K562 (cell line): ENCODE measurements at regions not wholly inside any gene's neighbourhood (a gene's known extent, or its start where the extent isn't known, plus 50 kb on each side); places are given as distances from the start of the nearest gene placed in this dataset.

Experiments
- ATAC-seq: fragments of 200-7000 bp; cut with Tn5 transposase; 3 replicates; pipeline ENCODE4 v1.9.1; 2020; ENCODE audit warnings: moderate library complexity
- BruUV-seq: library from RNA; stranded (reverse); fragments of 400-500 nt; replicated peaks from 2 replicates; lab custom pipeline; 2021; lab: Mats Ljungman, UMichigan
- CTCF ChIA-PET: fragments of 300-600 bp; formaldehyde crosslinking; extraction: SDS; loops from one replicate; lab custom pipeline; 2021; ENCODE audit warnings: low intra/inter-chr PET ratio; lab: Yijun Ruan, JAX
- POLR2A ChIA-PET: fragments of 300-600, 350-650 bp; sonication (Branson Sonifier 250); formaldehyde crosslinking; extraction: SDS; loops from one replicate; lab custom pipeline; 2021; ENCODE audit warnings: antibody characterized with exemption, inconsistent platforms; lab: Yijun Ruan, JAX
- DNase-seq, 4 experiments: peaks; one replicate each; pipeline versions ENCODE4 v3.0.0 to v3.0.0-alpha.2; 2011 to 2018; ENCODE audit warnings: low spot score in 3 of 4, mixed read lengths in 3 of 4; ENCODE audit errors: extremely low read depth in 1 of 4
- FAIRE-seq: peaks from 2 replicates; lab custom pipeline; 2011; peaks lifted over from hg19 to GRCh38; lab: Jason Lieb, UNC
- H2AFZ ChIP-seq: 2 replicates; pipeline ENCODE4 v1.6.0; 2011; ENCODE audit warnings: low read depth, low read length, control low read depth, inconsistent platforms
- H3K27ac ChIP-seq: fragments of 200-600 bp; 3 replicates; pipeline ENCODE4 v1.8.0; 2011; ENCODE audit warnings: low read depth, mild to moderate bottlenecking, control low read depth, inconsistent platforms, low read length, moderate library complexity, mixed read lengths; ENCODE audit errors: extremely low read depth
- H3K27me3 ChIP-seq, 2 experiments: fragments of 300-600 bp in 1 of 2; 2 replicates in 1 of 2; 3 replicates in 1 of 2; pipeline versions ENCODE4 v1.6.0 to v1.8.0; 2011; ENCODE audit warnings: inconsistent platforms in 2 of 2, low read length in 2 of 2, mild to moderate bottlenecking in 1 of 2, mixed read lengths in 1 of 2, moderate library complexity in 1 of 2; ENCODE audit not compliant: control insufficient read depth in 2 of 2, insufficient read depth in 2 of 2
- H3K36me3 ChIP-seq: fragments of 300-600 bp; 3 replicates; pipeline ENCODE4 v1.8.0; 2011; ENCODE audit warnings: mild to moderate bottlenecking, low read length, inconsistent platforms; ENCODE audit not compliant: control insufficient read depth, insufficient read depth
- H3K4me1 ChIP-seq, 2 experiments: fragments of 200-600 bp in 1 of 2; replicated peaks in 1 of 2; 2 replicates in 1 of 2; 3 replicates in 1 of 2; pipeline versions ENCODE4 v1.5.1 to v1.8.0; 2011; ENCODE audit warnings: inconsistent platforms in 2 of 2, low read length in 2 of 2, mild to moderate bottlenecking in 1 of 2, mixed read lengths in 1 of 2, moderate library complexity in 1 of 2; ENCODE audit not compliant: control insufficient read depth in 2 of 2, insufficient read depth in 2 of 2
- H3K4me2 ChIP-seq: 2 replicates; pipeline ENCODE4 v1.6.1; 2011; ENCODE audit warnings: low read length, control low read depth, inconsistent platforms, mixed read lengths; ENCODE audit not compliant: insufficient read depth
- H3K4me3 ChIP-seq: fragments of 200-600 bp; sonication (generic), shearing (Covaris generic); 2 replicates; pipeline ENCODE4 v1.5.1; 2016; ENCODE audit warnings: control low read depth, inconsistent platforms
- H3K79me2 ChIP-seq: fragments of 200-600 bp; 3 replicates; pipeline ENCODE4 v1.8.0; 2011; ENCODE audit warnings: low read length, inconsistent platforms; ENCODE audit not compliant: control insufficient read depth, insufficient read depth
- H3K9ac ChIP-seq, 2 experiments: 2 replicates each; pipeline versions ENCODE4 v1.6.0 to v1.6.1; 2011; ENCODE audit warnings: low read depth in 2 of 2, low read length in 2 of 2, control low read depth in 1 of 2, inconsistent platforms in 1 of 2, mild to moderate bottlenecking in 1 of 2, mixed read lengths in 1 of 2; ENCODE audit not compliant: insufficient read depth in 1 of 2
- H3K9me1 ChIP-seq: one replicate; pipeline ENCODE4 v1.6.0; 2011; ENCODE audit warnings: inconsistent platforms, mild to moderate bottlenecking, low read length, moderate library complexity; ENCODE audit not compliant: control insufficient read depth, insufficient read depth
- H3K9me3 ChIP-seq: replicated peaks from 2 replicates; pipeline ENCODE4 v1.5.1; 2011; ENCODE audit warnings: low read depth, low read length, inconsistent platforms; ENCODE audit not compliant: control insufficient read depth, insufficient read depth
- H4K20me1 ChIP-seq: replicated peaks from 2 replicates; pipeline ENCODE4 v1.6.1; 2011; ENCODE audit warnings: low read length, inconsistent platforms, mixed read lengths; ENCODE audit not compliant: control insufficient read depth, insufficient read depth
- CBFA2T2 ChIP-seq: fragments of 450-650 bp; conservative IDR thresholded peaks from 2 replicates; pipeline ENCODE4 v1.6.1; 2017; ENCODE audit warnings: mild to moderate bottlenecking
- SRSF3 ChIP-seq: fragments of 200-400 bp; formaldehyde crosslinking; IDR thresholded peaks from 2 replicates; pipeline ENCODE4 v1.6.1; 2016; ENCODE audit warnings: mild to moderate bottlenecking, low read length, moderate library complexity; ENCODE audit not compliant: insufficient read depth
- ZNF592 ChIP-seq: fragments of 450-650 bp; IDR thresholded peaks from 2 replicates; pipeline ENCODE4 v1.6.1; 2017; ENCODE audit warnings: antibody characterized with exemption, mild to moderate bottlenecking
- WGBS: fragments of 100-300 bp; shearing (Covaris generic); methylation state at CpG from one replicate; pipeline ENCODE4 v1.1.6; 2016; ENCODE audit warnings: low coverage, mixed read lengths; ENCODE audit not compliant: insufficient coverage; ENCODE audit errors: missing lambda C conversion rate; 5-methylcytosine and 5-hydroxymethylcytosine counted together
- in situ Hi-C: fragments of 300-500 bp; cut with MboI; formaldehyde crosslinking; loops from 4 replicates; pipeline ENCODE4 v1.15.0; 2018; ENCODE audit warnings: inconsistent platforms, mixed read lengths
- intact Hi-C: fragments of 100-400 bp; cut with micrococcal nuclease; formaldehyde crosslinking; loops from 2 replicates; pipeline ENCODE4 v1.14.2; 2022

- no peak for ATAC-seq
- H3K4me1 ChIP-seq: no peaks in the 10 kb centered on the region
- no peak overlapping the region for H3K27ac ChIP-seq
- in situ Hi-C loops: no loop called here
- no peaks in the 10 kb centered on the region for H3K27me3 ChIP-seq
- intact Hi-C loops: no loop called here
- TF ChIP-seq CBFA2T2: no peak
- TF ChIP-seq ZNF592: no peak
- no peak for TF ChIP-seq SRSF3
- TF ChIP-seq, all 486 proteins: peak for 0
- Histone ChIP-seq H2AFZ (no peak overlapping the region), H3K9ac (no peak overlapping the region), H3K9me1 (no peaks in the 10 kb centered on the region), H4K20me1 (no peaks in the 10 kb centered on the region), H3K4me3 (no peak overlapping the region), H3K9me3 (no peaks in the 10 kb centered on the region), H3K79me2 (no peaks in the 10 kb centered on the region), H3K4me2 (no peak overlapping the region), H3K36me3 (no peaks in the 10 kb centered on the region)
- ChIA-PET POLR2A (no interaction called here), CTCF (no interaction called here)
- WGBS: 0% methylated on average over 2 of the region's 2 CpGs
- no TSS peak for BruUV-seq
- DNase-seq: no peak
- FAIRE-seq: no peak
Measured at GRCh38 chr10:8583096-8583495, 528.6 kb downstream of the GATA3 start.
